ENCODE measurements at regions not wholly inside any gene's neighbourhood (a gene's known extent, or its start where the extent isn't known, plus 50 kb on each side); places are given as distances from the start of the nearest gene placed in this dataset.

GRCh38 chr16:24626256-24626655 lies 86.9 kb downstream of the RBBP6 start:
- TF ChIP-seq POLR2AphosphoS5 (IDR thresholded peaks at IDR 0.05) (no peak), POLR2A (IDR thresholded peaks at IDR 0.05) (no peak)

Measured in spleen (tissue), 3 donors.